DND-41 (cell line): ENCODE measurements at regions not wholly inside any gene's neighbourhood (a gene's known extent, or its start where the extent isn't known, plus 50 kb on each side); places are given as distances from the start of the nearest gene placed in this dataset.

Experiments used
- ATAC-seq: fragments of 200-7000 bp; cut with Tn5 transposase; 3 replicates; pipeline ENCODE4 v1.9.1; 2021; ENCODE audit warnings: low read depth; ENCODE audit not compliant: insufficient read depth
- DNase-seq: peaks from one replicate; pipeline ENCODE4 v3.0.0-alpha.2; 2020
- H2AFZ ChIP-seq: 2 replicates; pipeline ENCODE4 v1.6.0; 2012; ENCODE audit warnings: low read depth, low read length
- H3K27ac ChIP-seq: 2 replicates; pipeline ENCODE4 v1.5.1; 2012; ENCODE audit warnings: low read length, inconsistent platforms
- H3K27me3 ChIP-seq: fragments of 200-600 bp; sonication (generic); 2 replicates; pipeline ENCODE4 v1.6.0; 2012; ENCODE audit warnings: low read length, mild to moderate bottlenecking, inconsistent platforms; ENCODE audit not compliant: insufficient read depth, poor library complexity
- H3K36me3 ChIP-seq: 2 replicates; pipeline ENCODE4 v1.5.1; 2012; ENCODE audit warnings: low read length, inconsistent platforms; ENCODE audit not compliant: insufficient read depth
- H3K4me1 ChIP-seq: 2 replicates; pipeline ENCODE4 v1.5.1; 2012; ENCODE audit warnings: mild to moderate bottlenecking, low read length; ENCODE audit not compliant: insufficient read depth
- H3K4me2 ChIP-seq: 2 replicates; pipeline ENCODE4 v1.6.0; 2012; ENCODE audit warnings: mild to moderate bottlenecking, moderate library complexity, low read length, inconsistent platforms; ENCODE audit not compliant: insufficient read depth
- H3K4me3 ChIP-seq, 2 experiments: fragments of 200-600 bp in 1 of 2; shearing (Covaris generic) in 1 of 2; 2 replicates each; pipeline ENCODE4 v1.5.1; 2012 to 2016; ENCODE audit warnings: inconsistent platforms in 2 of 2, low read length in 2 of 2, mild to moderate bottlenecking in 2 of 2, low read depth in 1 of 2, moderate library complexity in 1 of 2
- H3K79me2 ChIP-seq: 2 replicates; pipeline ENCODE4 v1.6.0; 2012; ENCODE audit warnings: low read length, inconsistent platforms; ENCODE audit not compliant: insufficient read depth
- H3K9ac ChIP-seq: 2 replicates; pipeline ENCODE4 v1.6.0; 2012; ENCODE audit warnings: low read depth, mild to moderate bottlenecking, inconsistent platforms, low read length, moderate library complexity
- H3K9me3 ChIP-seq: 2 replicates; pipeline ENCODE4 v1.5.1; 2012; ENCODE audit warnings: low read length, moderate library complexity, mild to moderate bottlenecking, inconsistent platforms; ENCODE audit not compliant: insufficient read depth, severe bottlenecking
- H4K20me1 ChIP-seq: 2 replicates; pipeline ENCODE4 v1.6.0; 2012; ENCODE audit warnings: low read length; ENCODE audit not compliant: insufficient read depth
- EZH2 ChIP-seq: IDR thresholded peaks from 3 replicates; pipeline ENCODE4 v1.6.1; 2012; ENCODE audit warnings: borderline replicate concordance, low read depth, mild to moderate bottlenecking, moderate library complexity, low read length, inconsistent platforms; ENCODE audit not compliant: severe bottlenecking
- TF ChIP-seq, protein P1 (sequence below): IDR thresholded peaks from 2 replicates; pipeline ENCODE4 v1.5.1; 2012; ENCODE audit warnings: borderline replicate concordance, low read length, moderate library complexity, mild to moderate bottlenecking; ENCODE audit not compliant: poor library complexity, severe bottlenecking; ENCODE audit errors: extremely low read depth

DNA sequence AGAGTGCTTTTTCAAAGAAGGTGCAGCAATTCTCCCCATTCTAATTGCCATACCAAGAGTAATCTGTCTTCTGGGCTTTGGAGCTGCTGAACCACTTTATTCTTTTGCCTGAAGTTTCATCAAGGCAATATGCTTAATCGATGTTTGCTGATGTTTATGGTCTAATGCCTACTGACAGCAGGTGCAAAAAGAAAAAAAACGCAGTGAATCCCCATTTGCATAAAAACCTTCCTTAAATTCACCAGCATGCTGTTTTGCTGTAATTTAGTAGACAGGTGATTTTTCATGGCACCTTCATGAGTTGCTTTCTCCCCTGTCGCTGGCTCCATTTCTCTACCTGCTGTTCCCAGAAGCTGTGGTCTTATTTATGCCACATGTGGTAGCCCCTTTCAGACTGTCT lies 83.1 kb upstream of the MAST4 start:
- H3K4me2 ChIP-seq = no peak overlapping the region
- H3K36me3 ChIP-seq = no peaks in the 10 kb centered on the region
- ATAC-seq (no peak), DNase-seq (no peak)
- no peaks in the 10 kb centered on the region for H3K4me1 ChIP-seq
- no peaks in the 10 kb centered on the region for H3K27me3 ChIP-seq
- no peaks in the 10 kb centered on the region for H3K9me3 ChIP-seq
- no peak overlapping the region for H3K9ac ChIP-seq
- no peak overlapping the region for H3K4me3 ChIP-seq
- no peaks in the 10 kb centered on the region for H3K79me2 ChIP-seq
- TF ChIP-seq, protein P1, sequence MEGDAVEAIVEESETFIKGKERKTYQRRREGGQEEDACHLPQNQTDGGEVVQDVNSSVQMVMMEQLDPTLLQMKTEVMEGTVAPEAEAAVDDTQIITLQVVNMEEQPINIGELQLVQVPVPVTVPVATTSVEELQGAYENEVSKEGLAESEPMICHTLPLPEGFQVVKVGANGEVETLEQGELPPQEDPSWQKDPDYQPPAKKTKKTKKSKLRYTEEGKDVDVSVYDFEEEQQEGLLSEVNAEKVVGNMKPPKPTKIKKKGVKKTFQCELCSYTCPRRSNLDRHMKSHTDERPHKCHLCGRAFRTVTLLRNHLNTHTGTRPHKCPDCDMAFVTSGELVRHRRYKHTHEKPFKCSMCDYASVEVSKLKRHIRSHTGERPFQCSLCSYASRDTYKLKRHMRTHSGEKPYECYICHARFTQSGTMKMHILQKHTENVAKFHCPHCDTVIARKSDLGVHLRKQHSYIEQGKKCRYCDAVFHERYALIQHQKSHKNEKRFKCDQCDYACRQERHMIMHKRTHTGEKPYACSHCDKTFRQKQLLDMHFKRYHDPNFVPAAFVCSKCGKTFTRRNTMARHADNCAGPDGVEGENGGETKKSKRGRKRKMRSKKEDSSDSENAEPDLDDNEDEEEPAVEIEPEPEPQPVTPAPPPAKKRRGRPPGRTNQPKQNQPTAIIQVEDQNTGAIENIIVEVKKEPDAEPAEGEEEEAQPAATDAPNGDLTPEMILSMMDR = no peak
- no peak for TF ChIP-seq EZH2
- no peak overlapping the region for H2AFZ ChIP-seq
- no peaks in the 10 kb centered on the region for H4K20me1 ChIP-seq
- H3K27ac ChIP-seq = no peak overlapping the region

DNA sequence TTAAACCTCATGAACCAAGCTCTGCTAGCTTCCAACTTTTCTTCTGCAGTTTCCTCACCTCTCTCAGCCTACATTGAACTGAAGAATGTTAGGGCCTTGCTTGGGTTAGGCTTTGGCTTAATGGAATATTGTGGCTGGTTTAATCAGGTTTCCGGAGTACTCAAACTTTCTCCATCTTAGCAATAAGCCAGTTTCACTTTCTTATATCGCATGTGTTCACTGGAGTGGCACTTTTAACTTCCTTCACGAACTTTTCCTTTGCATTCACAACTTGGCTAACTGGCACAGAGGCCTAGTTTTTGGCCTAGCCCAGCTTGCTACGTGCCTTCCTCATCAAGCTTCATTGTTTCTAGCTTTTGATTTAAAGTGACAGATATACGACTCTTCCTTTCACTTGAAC lies 81.0 kb upstream of the MAST4 start:
- no peaks in the 10 kb centered on the region for H3K36me3 ChIP-seq
- no peaks in the 10 kb centered on the region for H3K27me3 ChIP-seq
- no peak overlapping the region for H3K27ac ChIP-seq
- H3K4me2 ChIP-seq = no peak overlapping the region
- H3K79me2 ChIP-seq = no peaks in the 10 kb centered on the region
- H2AFZ ChIP-seq = peak overlapping the region; percentile 58
- no peak for ATAC-seq
- no peaks in the 10 kb centered on the region for H4K20me1 ChIP-seq
- H3K9ac ChIP-seq = no peak overlapping the region
- TF ChIP-seq, protein P1 = no peak
- TF ChIP-seq EZH2 = no peak
- no peak for DNase-seq
- no peaks in the 10 kb centered on the region for H3K4me1 ChIP-seq
- H3K4me3 ChIP-seq = no peak overlapping the region
- H3K9me3 ChIP-seq = no peaks in the 10 kb centered on the region

DNA sequence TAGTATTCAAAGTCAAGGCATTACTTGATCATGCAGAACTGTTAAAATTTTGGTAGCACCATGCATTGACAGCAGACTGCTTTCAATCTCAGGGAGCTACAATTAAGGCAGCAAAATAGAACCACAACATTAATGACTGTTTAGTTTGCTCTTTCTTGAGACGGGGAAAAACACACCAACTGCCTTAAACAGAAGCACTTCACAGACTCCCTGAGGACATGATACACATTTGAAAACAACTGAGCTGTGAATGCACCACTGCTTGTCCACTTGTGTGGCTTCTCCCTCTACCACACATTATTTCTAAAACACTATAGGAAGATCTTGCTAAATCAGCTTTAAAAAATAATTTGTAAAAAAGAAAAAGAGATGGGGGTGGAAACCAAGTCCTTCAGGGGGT lies 79.6 kb upstream of the MAST4 start:
- no peak for ATAC-seq
- H3K4me2 ChIP-seq = no peak overlapping the region
- TF ChIP-seq, protein P1 = no peak
- TF ChIP-seq EZH2 = no peak

GRCh38 chr5:66517351-66517750 lies 78.8 kb upstream of the MAST4 start:
- peaks cover 8% of the 10 kb centered on the region for H3K9me3 ChIP-seq
- no peak overlapping the region for H3K4me2 ChIP-seq
- H3K9ac ChIP-seq = no peak overlapping the region
- no peaks in the 10 kb centered on the region for H4K20me1 ChIP-seq
- H3K4me3 ChIP-seq = no peak overlapping the region
- H3K27me3 ChIP-seq = no peaks in the 10 kb centered on the region
- H3K36me3 ChIP-seq = no peaks in the 10 kb centered on the region
- ATAC-seq (no peak), DNase-seq (no peak)
- no peak for TF ChIP-seq EZH2
- TF ChIP-seq, protein P1 = no peak
- H2AFZ ChIP-seq = no peak overlapping the region
- no peaks in the 10 kb centered on the region for H3K4me1 ChIP-seq
- no peak overlapping the region for H3K27ac ChIP-seq
- H3K79me2 ChIP-seq = no peaks in the 10 kb centered on the region

More for the DNA sequence above, 79.6 kb upstream of the MAST4 start:
- peaks cover 5% of the 10 kb centered on the region for H3K9me3 ChIP-seq
- H3K27ac ChIP-seq = no peak overlapping the region
- H3K36me3 ChIP-seq = no peaks in the 10 kb centered on the region
- no peak overlapping the region for H3K4me3 ChIP-seq
- H3K4me1 ChIP-seq = no peaks in the 10 kb centered on the region
- H4K20me1 ChIP-seq = no peaks in the 10 kb centered on the region
- H3K27me3 ChIP-seq = no peaks in the 10 kb centered on the region
- H3K79me2 ChIP-seq = no peaks in the 10 kb centered on the region
- no peak overlapping the region for H2AFZ ChIP-seq
- DNase-seq = no peak
- H3K9ac ChIP-seq = no peak overlapping the region
